Gastrocnemius medialis (tissue), 4 donors: ENCODE measurements at regions not wholly inside any gene's neighbourhood (a gene's known extent, or its start where the extent isn't known, plus 50 kb on each side); places are given as distances from the start of the nearest gene placed in this dataset.
A peak's percentile ranks its signal among the peaks of the same experiment; 100 is the strongest.

Experiments
- ATAC-seq, 2 donors: fragments of 150-250 bp; one replicate each; pipeline ENCODE4 v1.9.1; 2016
- DNase-seq, 2 donors: peaks; one replicate each; pipeline ENCODE4 v3.0.0-alpha.2; 2019
- H3K27ac ChIP-seq, 4 donors: fragments of 200-600 bp; sonication (generic); 1 replicate in 1 of 4; 2 replicates in 3 of 4; pipeline ENCODE4 v1.5.1; 2016 to 2018; ENCODE audit warnings: mild to moderate bottlenecking in 2 of 4, moderate library complexity in 1 of 4
- H3K27me3 ChIP-seq, 3 donors: fragments of 200-600 bp; sonication (generic) in 2 of 3; 1 replicate in 1 of 3; 2 replicates in 2 of 3; pipeline versions ENCODE4 v1.5.1 to v1.6.0; 2016 to 2019; ENCODE audit warnings: mild to moderate bottlenecking in 1 of 3, moderate library complexity in 1 of 3
- H3K36me3 ChIP-seq, 2 donors: fragments of 200-600 bp; sonication (generic) in 1 of 2; one replicate each; pipeline ENCODE4 v1.5.1; 2017 to 2018
- H3K4me1 ChIP-seq, 2 donors: fragments of 200-600 bp; sonication (generic) in 1 of 2; one replicate each; pipeline ENCODE4 v1.5.1; 2016 to 2017; ENCODE audit warnings: mild to moderate bottlenecking in 2 of 2
- H3K4me3 ChIP-seq, 4 donors: fragments of 200-600 bp; sonication (generic) in 3 of 4; 1 replicate in 1 of 4; 2 replicates in 3 of 4; pipeline ENCODE4 v1.5.1; 2016 to 2019; ENCODE audit warnings: mild to moderate bottlenecking in 2 of 4
- H3K9me3 ChIP-seq, 3 donors: fragments of 200-600 bp; sonication (generic) in 2 of 3; 1 replicate in 1 of 3; 2 replicates in 2 of 3; pipeline ENCODE4 v1.5.1; 2016 to 2019
- POLR2A ChIP-seq, 2 donors: fragments of 450-650 bp; IDR thresholded peaks; one replicate each; pipeline ENCODE4 v1.6.1; 2017; ENCODE audit warnings: antibody characterized with exemption in 2 of 2, mild to moderate bottlenecking in 2 of 2, moderate library complexity in 2 of 2
- in situ Hi-C, 4 donors: fragments of 200-750 bp; cut with MboI; loops; one replicate each; pipeline versions ENCODE4 v1.15.0 to v1.8.0; 2017; ENCODE audit warnings: low sequenced_read_pairs in 4 of 4
- intact Hi-C: fragments of 100-400 bp; cut with DNase I; formaldehyde crosslinking; loops from one replicate; pipeline ENCODE4 v1.15.1; 2023; ENCODE audit warnings: low total_unique reads
- TF ChIP-seq, protein P1 (sequence below), 5 experiments: fragments of 450-650 bp in 3 of 5; fragments of 200-600 bp in 2 of 5; sonication (generic) in 2 of 5; IDR thresholded peaks in 4 of 5; conservative IDR thresholded peaks in 1 of 5; 1 replicate in 4 of 5; 2 replicates in 1 of 5; pipeline ENCODE4 v1.5.1; 2016 to 2019; ENCODE audit warnings: antibody characterized with exemption in 5 of 5, mild to moderate bottlenecking in 3 of 5, moderate library complexity in 3 of 5

- DNase-seq (peak; percentile 10 to 40), ATAC-seq (peak; percentile 51 to 56)
- Histone ChIP-seq H3K4me3 (no peak overlapping the region), H3K9me3 (no peaks in the 10 kb centered on the region), H3K4me1 (no peaks in the 10 kb centered on the region), H3K36me3 (no peaks in the 10 kb centered on the region), H3K27ac (no peak overlapping the region), H3K27me3 (peaks cover 0 to 8% (median 8%) of the 10 kb centered on the region in 3 donors)
- intact Hi-C loops = no loop called here
- in situ Hi-C loops = no loop called here
- no peak for TF ChIP-seq POLR2A (IDR thresholded peaks at IDR 0.05)
- TF ChIP-seq, protein P1, sequence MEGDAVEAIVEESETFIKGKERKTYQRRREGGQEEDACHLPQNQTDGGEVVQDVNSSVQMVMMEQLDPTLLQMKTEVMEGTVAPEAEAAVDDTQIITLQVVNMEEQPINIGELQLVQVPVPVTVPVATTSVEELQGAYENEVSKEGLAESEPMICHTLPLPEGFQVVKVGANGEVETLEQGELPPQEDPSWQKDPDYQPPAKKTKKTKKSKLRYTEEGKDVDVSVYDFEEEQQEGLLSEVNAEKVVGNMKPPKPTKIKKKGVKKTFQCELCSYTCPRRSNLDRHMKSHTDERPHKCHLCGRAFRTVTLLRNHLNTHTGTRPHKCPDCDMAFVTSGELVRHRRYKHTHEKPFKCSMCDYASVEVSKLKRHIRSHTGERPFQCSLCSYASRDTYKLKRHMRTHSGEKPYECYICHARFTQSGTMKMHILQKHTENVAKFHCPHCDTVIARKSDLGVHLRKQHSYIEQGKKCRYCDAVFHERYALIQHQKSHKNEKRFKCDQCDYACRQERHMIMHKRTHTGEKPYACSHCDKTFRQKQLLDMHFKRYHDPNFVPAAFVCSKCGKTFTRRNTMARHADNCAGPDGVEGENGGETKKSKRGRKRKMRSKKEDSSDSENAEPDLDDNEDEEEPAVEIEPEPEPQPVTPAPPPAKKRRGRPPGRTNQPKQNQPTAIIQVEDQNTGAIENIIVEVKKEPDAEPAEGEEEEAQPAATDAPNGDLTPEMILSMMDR (IDR thresholded peaks at IDR 0.05 in 4 of 5, conservative IDR thresholded peaks at IDR 0.05 in 1 of 5) = no peak
Measured at GRCh38 chr17:72342627-72343527, 222.1 kb downstream of the SOX9 start.

GRCh38 chr17:72343911-72344310, 223.1 kb downstream of the SOX9 start:
- TF ChIP-seq, protein P1 (IDR thresholded peaks at IDR 0.05 in 4 of 5, conservative IDR thresholded peaks at IDR 0.05 in 1 of 5) = no peak
- TF ChIP-seq POLR2A (IDR thresholded peaks at IDR 0.05) = no peak
- Histone ChIP-seq H3K27me3 (peaks cover 0 to 8% (median 8%) of the 10 kb centered on the region in 3 donors), H3K9me3 (no peaks in the 10 kb centered on the region), H3K4me1 (no peaks in the 10 kb centered on the region), H3K4me3 (no peak overlapping the region), H3K36me3 (no peaks in the 10 kb centered on the region), H3K27ac (no peak overlapping the region)
- intact Hi-C loops = no loop called here
- DNase-seq = no peak
- ATAC-seq = no peak
- in situ Hi-C loops = no loop called here

DNA sequence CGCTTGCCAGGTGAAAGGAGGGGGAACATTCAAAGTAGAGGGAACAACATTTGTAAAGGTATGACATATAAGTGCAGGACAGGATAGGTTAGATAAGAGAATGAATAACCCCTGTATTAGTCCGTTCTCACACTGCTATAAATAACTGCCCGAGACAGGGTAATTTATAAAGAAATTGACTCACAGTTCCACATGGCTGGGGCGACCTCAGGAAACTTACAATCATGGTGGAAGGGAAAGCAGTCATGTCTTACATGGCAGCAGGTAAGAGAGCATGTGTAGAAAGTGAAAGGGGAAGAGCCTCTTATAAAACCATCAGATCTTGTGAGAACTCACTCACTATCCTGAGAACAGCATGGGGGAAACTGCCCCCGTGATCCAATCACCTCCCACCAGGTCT, 223.8 kb downstream of the SOX9 start:
- ATAC-seq (no peak), DNase-seq (no peak)
- intact Hi-C loops (no loop called here), in situ Hi-C loops (no loop called here)
- H3K36me3 ChIP-seq = no peaks in the 10 kb centered on the region
- H3K27me3 ChIP-seq = peaks cover 0 to 8% (median 8%) of the 10 kb centered on the region in 3 donors
- TF ChIP-seq, protein P1 (IDR thresholded peaks at IDR 0.05 in 4 of 5, conservative IDR thresholded peaks at IDR 0.05 in 1 of 5) = no peak
- TF ChIP-seq POLR2A (IDR thresholded peaks at IDR 0.05) = no peak
- H3K4me1 ChIP-seq = no peaks in the 10 kb centered on the region
- H3K9me3 ChIP-seq = no peaks in the 10 kb centered on the region
- no peak overlapping the region for H3K27ac ChIP-seq
- H3K4me3 ChIP-seq = no peak overlapping the region

DNA sequence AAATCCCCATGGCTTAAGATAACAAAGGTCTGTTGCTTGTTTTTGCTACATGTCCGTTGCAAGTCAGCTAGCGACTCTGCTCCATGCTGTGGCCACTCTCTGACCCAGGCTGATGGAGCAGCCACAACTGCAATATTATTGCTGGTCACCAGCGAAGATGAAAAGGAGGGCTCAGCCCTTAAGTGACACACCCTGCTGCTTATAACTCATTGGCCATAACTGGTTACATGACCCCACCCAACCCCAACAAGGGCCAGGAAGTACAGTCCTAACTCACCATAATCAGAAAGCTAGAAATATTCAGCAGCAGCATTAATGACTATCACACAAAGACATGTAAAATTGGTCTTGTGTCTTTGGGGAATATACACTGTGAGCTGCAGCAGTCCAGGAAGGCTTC, 224.3 kb downstream of the SOX9 start:
- intact Hi-C loops (no loop called here), in situ Hi-C loops (no loop called here)
- Histone ChIP-seq H3K4me3 (no peak overlapping the region), H3K4me1 (no peaks in the 10 kb centered on the region), H3K27me3 (peaks cover 0 to 8% (median 8%) of the 10 kb centered on the region in 3 donors), H3K36me3 (no peaks in the 10 kb centered on the region), H3K27ac (no peak overlapping the region), H3K9me3 (no peaks in the 10 kb centered on the region)
- ATAC-seq (no peak), DNase-seq (no peak)
- TF ChIP-seq, protein P1 (IDR thresholded peaks at IDR 0.05 in 4 of 5, conservative IDR thresholded peaks at IDR 0.05 in 1 of 5) = no peak
- no peak for TF ChIP-seq POLR2A (IDR thresholded peaks at IDR 0.05)
